H1 (cell line): ENCODE measurements at regions not wholly inside any gene's neighbourhood (a gene's known extent, or its start where the extent isn't known, plus 50 kb on each side); places are given as distances from the start of the nearest gene placed in this dataset.

Source experiments
- CTCF ChIA-PET: fragments of 300-600 bp; sonication (Branson Sonifier 250); formaldehyde crosslinking; loops from one replicate; lab custom pipeline; 2021; ENCODE audit not compliant: partially characterized antibody; lab: Charles Lee
- POLR2A ChIA-PET: fragments of 300-600 bp; sonication (Branson Sonifier 250); formaldehyde crosslinking; loops from one replicate; lab custom pipeline; 2021; ENCODE audit warnings: inconsistent platforms; ENCODE audit not compliant: partially characterized antibody; lab: Charles Lee
- DNase-seq, 2 experiments: peaks; one replicate each; pipeline versions ENCODE4 v3.0.0 to v3.0.0-alpha.2; 2010 to 2022; ENCODE audit warnings: low spot score in 2 of 2, low read depth in 1 of 2, mixed read lengths in 1 of 2
- FAIRE-seq: peaks from 2 replicates; lab custom pipeline; 2011; peaks lifted over from hg19 to GRCh38; lab: Jason Lieb, UNC
- H2AFZ ChIP-seq: 2 replicates; pipeline ENCODE4 v1.8.1; 2012; ENCODE audit warnings: low read length, inconsistent platforms
- H2AK5ac ChIP-seq: 2 replicates; pipeline ENCODE4 v1.6.1; 2013; ENCODE audit warnings: low read depth, low read length
- H2BK120ac ChIP-seq: replicated peaks from 2 replicates; pipeline ENCODE3; 2013; ENCODE audit warnings: low read depth, low read length, inconsistent platforms
- H2BK12ac ChIP-seq: 2 replicates; pipeline ENCODE4 v1.6.1; 2013; ENCODE audit warnings: low read depth, low read length
- H2BK15ac ChIP-seq: 2 replicates; pipeline ENCODE4 v1.6.1; 2013; ENCODE audit warnings: low read length
- H2BK20ac ChIP-seq: 2 replicates; pipeline ENCODE4 v1.6.1; 2013; ENCODE audit warnings: low read length
- H2BK5ac ChIP-seq: 2 replicates; pipeline ENCODE4 v1.6.1; 2013; ENCODE audit warnings: low read depth, low read length
- H3K14ac ChIP-seq: 2 replicates; pipeline ENCODE4 v1.6.1; 2013; ENCODE audit warnings: inconsistent platforms; ENCODE audit not compliant: insufficient read length
- H3K18ac ChIP-seq: 2 replicates; pipeline ENCODE4 v1.6.1; 2013; ENCODE audit warnings: low read length; ENCODE audit errors: extremely low read depth
- H3K23ac ChIP-seq: 2 replicates; pipeline ENCODE4 v1.6.1; 2013; ENCODE audit warnings: inconsistent platforms; ENCODE audit not compliant: insufficient read length
- H3K23me2 ChIP-seq: 2 replicates; pipeline ENCODE4 v1.6.1; 2013; ENCODE audit warnings: low read depth, low read length
- H3K27ac ChIP-seq: 2 replicates; pipeline ENCODE4 v1.6.1; 2011; ENCODE audit warnings: low read depth, low read length, inconsistent platforms
- H3K27me3 ChIP-seq, 4 experiments: replicated peaks in 1 of 4; 1 replicate in 1 of 4; 2 replicates in 3 of 4; pipeline versions ENCODE4 v1.6.1 to v1.8.1; 2011 to 2013; ENCODE audit warnings: low read length in 3 of 4, mild to moderate bottlenecking in 3 of 4, inconsistent platforms in 2 of 4, mixed read lengths in 2 of 4, moderate library complexity in 1 of 4; ENCODE audit not compliant: control insufficient read depth in 3 of 4, insufficient read depth in 3 of 4; ENCODE audit errors: extremely low read depth in 1 of 4
- H3K36me3 ChIP-seq, 4 experiments: 2 replicates each; pipeline versions ENCODE4 v1.6.1 to v1.8.1; 2011 to 2013; ENCODE audit warnings: mild to moderate bottlenecking in 4 of 4, low read length in 3 of 4, moderate library complexity in 2 of 4, control low read depth in 1 of 4, inconsistent platforms in 1 of 4; ENCODE audit not compliant: insufficient read depth in 4 of 4, control insufficient read depth in 2 of 4
- H3K4ac ChIP-seq: replicated peaks from 2 replicates; pipeline ENCODE3; 2013; ENCODE audit warnings: low read length, low read depth, mixed read lengths, inconsistent platforms; ENCODE audit not compliant: insufficient read length
- H3K4me1 ChIP-seq, 4 experiments: replicated peaks in 1 of 4; 1 replicate in 1 of 4; 2 replicates in 3 of 4; pipeline versions ENCODE4 v1.6.1 to v1.8.1; 2011 to 2013; ENCODE audit warnings: low read length in 3 of 4, inconsistent platforms in 2 of 4, mixed read lengths in 1 of 4; ENCODE audit not compliant: insufficient read depth in 4 of 4, control insufficient read depth in 3 of 4
- H3K4me2 ChIP-seq, 2 experiments: 2 replicates each; pipeline versions ENCODE4 v1.6.1 to v1.8.1; 2011 to 2013; ENCODE audit warnings: low read depth in 2 of 2, low read length in 2 of 2, control low read depth in 1 of 2, inconsistent platforms in 1 of 2, mild to moderate bottlenecking in 1 of 2; ENCODE audit not compliant: insufficient read depth in 1 of 2
- H3K4me3 ChIP-seq, 4 experiments: fragments of 200-600, 300-600 bp in 1 of 4; sonication (generic), shearing (Covaris generic), sonication (Bioruptor Twin) in 1 of 4; 2 replicates each; pipeline versions ENCODE4 v1.5.1 to v1.8.1; 2011 to 2016; ENCODE audit warnings: low read length in 4 of 4, low read depth in 3 of 4, control low read depth in 2 of 4, inconsistent platforms in 2 of 4, mild to moderate bottlenecking in 2 of 4, mixed read lengths in 1 of 4, moderate library complexity in 1 of 4; ENCODE audit not compliant: insufficient read depth in 2 of 4; ENCODE audit errors: extremely low read depth in 1 of 4
- H3K56ac ChIP-seq: replicated peaks from 2 replicates; pipeline ENCODE3; 2013; ENCODE audit warnings: low read depth, mild to moderate bottlenecking, mixed read lengths, low read length, inconsistent platforms; ENCODE audit not compliant: insufficient read length
- H3K79me1 ChIP-seq: 2 replicates; pipeline ENCODE4 v1.6.1; 2013; ENCODE audit warnings: low read depth, low read length, control low read depth
- H3K79me2 ChIP-seq, 2 experiments: 2 replicates each; pipeline versions ENCODE4 v1.6.1 to v1.8.1; 2012 to 2013; ENCODE audit warnings: low read length in 2 of 2, mild to moderate bottlenecking in 2 of 2, inconsistent platforms in 1 of 2; ENCODE audit not compliant: insufficient read depth in 2 of 2, control insufficient read depth in 1 of 2
- H3K9ac ChIP-seq, 4 experiments: replicated peaks in 1 of 4; 1 replicate in 1 of 4; 2 replicates in 3 of 4; pipeline versions ENCODE4 v1.6.1 to v1.8.1; 2011 to 2013; ENCODE audit warnings: low read depth in 3 of 4, low read length in 3 of 4, control low read depth in 2 of 4, mild to moderate bottlenecking in 2 of 4, moderate library complexity in 2 of 4, inconsistent platforms in 1 of 4; ENCODE audit errors: extremely low read depth in 1 of 4
- H3K9me3 ChIP-seq, 2 experiments: 2 replicates each; pipeline versions ENCODE4 v1.6.1 to v1.8.1; 2012 to 2013; ENCODE audit warnings: mild to moderate bottlenecking in 2 of 2, moderate library complexity in 2 of 2, control low read depth in 1 of 2, inconsistent platforms in 1 of 2, low read depth in 1 of 2, low read length in 1 of 2, mixed read lengths in 1 of 2; ENCODE audit not compliant: insufficient read depth in 2 of 2
- H4K20me1 ChIP-seq, 2 experiments: replicated peaks in 1 of 2; 2 replicates each; pipeline versions ENCODE3 to v1.8.1; 2011 to 2013; ENCODE audit warnings: inconsistent platforms in 2 of 2, low read length in 2 of 2, mild to moderate bottlenecking in 1 of 2; ENCODE audit not compliant: insufficient read depth in 2 of 2, control insufficient read depth in 1 of 2
- H4K5ac ChIP-seq: 2 replicates; pipeline ENCODE4 v1.6.1; 2013; ENCODE audit warnings: low read length, low read depth, mixed read lengths, inconsistent platforms; ENCODE audit not compliant: insufficient read length
- H4K8ac ChIP-seq: 2 replicates; pipeline ENCODE4 v1.8.0; 2013; ENCODE audit warnings: mild to moderate bottlenecking, moderate library complexity, low read length, inconsistent platforms; ENCODE audit not compliant: insufficient read depth; ENCODE audit errors: extremely low read depth
- H4K91ac ChIP-seq: replicated peaks from 2 replicates; pipeline ENCODE3; 2013; ENCODE audit warnings: low read length, mixed read lengths, inconsistent platforms; ENCODE audit not compliant: insufficient read length
- BCL11A ChIP-seq, 2 experiments: IDR thresholded peaks; one replicate each; pipeline ENCODE4 v1.6.1; 2011; ENCODE audit warnings: low read depth in 2 of 2, low read length in 2 of 2, mild to moderate bottlenecking in 2 of 2
- GTF2F1 ChIP-seq: IDR thresholded peaks from 2 replicates; pipeline ENCODE4 v1.6.1; 2012; ENCODE audit warnings: low read depth, low read length, improper control_type of control experiment, borderline replicate concordance
- KDM1A ChIP-seq: fragments of 200-600, 300-600 bp; sonication (generic); IDR thresholded peaks from 2 replicates; pipeline ENCODE4 v1.7.1; 2016; ENCODE audit warnings: mild to moderate bottlenecking, low read length, borderline replicate concordance
- KDM4A ChIP-seq: IDR thresholded peaks from one replicate; pipeline ENCODE4 v1.7.1; 2012; ENCODE audit warnings: low read depth, mild to moderate bottlenecking, moderate library complexity, low read length, inconsistent platforms; ENCODE audit not compliant: severe bottlenecking
- RXRA ChIP-seq: IDR thresholded peaks from 2 replicates; pipeline ENCODE4 v1.6.1; 2011; ENCODE audit warnings: low read depth, mild to moderate bottlenecking, low read length, moderate library complexity; ENCODE audit not compliant: insufficient read depth
- SAP30 ChIP-seq: fragments of 300-600 bp; sonication (generic); IDR thresholded peaks from 2 replicates; pipeline ENCODE4 v1.7.1; 2012; ENCODE audit warnings: low read length, moderate library complexity, mild to moderate bottlenecking, inconsistent platforms; ENCODE audit not compliant: insufficient read depth, insufficient replicate concordance
- SIX5 ChIP-seq: IDR thresholded peaks from 2 replicates; pipeline ENCODE4 v1.6.1; 2011; ENCODE audit warnings: mild to moderate bottlenecking, low read depth, low read length
- SP1 ChIP-seq: IDR thresholded peaks from 2 replicates; pipeline ENCODE4 v1.6.1; 2011; ENCODE audit warnings: low read depth, low read length
- SP2 ChIP-seq: IDR thresholded peaks from 2 replicates; pipeline ENCODE4 v1.6.1; 2012; ENCODE audit warnings: mild to moderate bottlenecking, low read length, inconsistent platforms
- SUZ12 ChIP-seq: fragments of 200-600 bp; sonication (generic); IDR thresholded peaks from 2 replicates; pipeline ENCODE4 v1.6.1; 2012; ENCODE audit warnings: mild to moderate bottlenecking, inconsistent platforms, low read length, moderate library complexity, mixed read lengths
- TBP ChIP-seq: IDR thresholded peaks from 2 replicates; pipeline ENCODE4 v1.6.1; 2011; ENCODE audit warnings: low read depth, low read length, improper control_type of control experiment
- WGBS, 2 experiments: shearing (Covaris generic) in 1 of 2; methylation state at CpG; one replicate each; pipeline versions ENCODE4 v1.1.6 to v1.1.7; 2013 to 2015; ENCODE audit warnings: low lambda C conversion rate in 2 of 2, mixed read lengths in 2 of 2, inconsistent platforms in 1 of 2, low coverage in 1 of 2, missing lambda C conversion rate in 1 of 2; ENCODE audit not compliant: insufficient replicate concordance in 2 of 2, insufficient coverage in 1 of 2, insufficient read length in 1 of 2; ENCODE audit errors: extremely low coverage in 1 of 2, missing lambda C conversion rate in 1 of 2; 5-methylcytosine and 5-hydroxymethylcytosine counted together
- TF ChIP-seq, protein P1 (sequence below): IDR thresholded peaks from 2 replicates; pipeline ENCODE4 v1.6.1; 2012; ENCODE audit warnings: low read length, inconsistent platforms
- TF ChIP-seq, protein P2 (sequence below): IDR thresholded peaks from 2 replicates; pipeline ENCODE4 v1.6.1; 2011; ENCODE audit warnings: low read depth, mild to moderate bottlenecking, low read length; ENCODE audit not compliant: insufficient read depth

DNA sequence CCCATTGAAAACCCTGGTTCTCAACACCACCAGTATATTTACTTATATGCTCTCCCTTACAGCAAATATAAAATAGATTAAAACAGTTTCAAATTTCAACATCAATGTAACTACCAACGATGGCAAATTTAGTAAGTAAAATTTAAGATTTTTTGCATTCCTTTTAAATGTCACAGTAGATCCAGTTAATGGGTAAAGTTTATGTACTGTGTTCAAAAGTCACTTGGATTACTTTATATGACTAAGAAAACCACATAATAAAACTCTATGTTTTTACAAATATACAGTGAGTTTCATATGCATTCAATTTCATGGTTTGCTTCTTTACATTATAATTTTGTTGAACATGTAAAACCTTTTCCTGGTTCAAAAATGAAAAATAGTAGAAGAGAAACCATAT is 364.6 kb downstream of the AASDHPPT start:
- POLR2A ChIA-PET: no interaction called here
- Histone ChIP-seq H3K56ac (no peak overlapping the region), H3K4me2 (no peak overlapping the region), H4K8ac (no peak overlapping the region), H2BK120ac (no peak overlapping the region), H2BK15ac (no peak overlapping the region), H3K14ac (no peak overlapping the region), H3K18ac (no peak overlapping the region), H3K4ac (no peak overlapping the region), H3K4me1 (no peaks in the 10 kb centered on the region), H2AK5ac (no peak overlapping the region), H4K20me1 (no peaks in the 10 kb centered on the region), H3K9me3 (no peaks in the 10 kb centered on the region), H2BK5ac (no peak overlapping the region), H3K23ac (no peak overlapping the region), H3K4me3 (no peak overlapping the region), H2BK12ac (no peak overlapping the region), H3K9ac (no peak overlapping the region), H3K23me2 (no peaks in the 10 kb centered on the region), H3K79me2 (no peaks in the 10 kb centered on the region), H3K27ac (no peak overlapping the region), H3K27me3 (no peaks in the 10 kb centered on the region), H3K36me3 (no peaks in the 10 kb centered on the region), H3K79me1 (no peaks in the 10 kb centered on the region), H4K5ac (no peak overlapping the region), H4K91ac (no peak overlapping the region), H2AFZ (no peak overlapping the region), H2BK20ac (no peak overlapping the region)
- WGBS, 2 experiments: 93% methylated on average over 1 of the region's 1 CpG; no CpG with 5 or more reads in 1 of the 2 experiments
- no peak for FAIRE-seq
- no peak for DNase-seq
- CTCF ChIA-PET: no interaction called here
- TF ChIP-seq SP2 (no peak), RXRA (no peak), KDM4A (no peak), KDM1A (no peak), GTF2F1 (no peak), TBP (no peak), SP1 (no peak), SIX5 (no peak), BCL11A (IDR thresholded peaks at IDR 0.05; ENCODE audit: low read depth in 2 of 2, low read length in 2 of 2) (no peak), SUZ12 (no peak), SAP30 (no peak)
- TF ChIP-seq, protein P1, sequence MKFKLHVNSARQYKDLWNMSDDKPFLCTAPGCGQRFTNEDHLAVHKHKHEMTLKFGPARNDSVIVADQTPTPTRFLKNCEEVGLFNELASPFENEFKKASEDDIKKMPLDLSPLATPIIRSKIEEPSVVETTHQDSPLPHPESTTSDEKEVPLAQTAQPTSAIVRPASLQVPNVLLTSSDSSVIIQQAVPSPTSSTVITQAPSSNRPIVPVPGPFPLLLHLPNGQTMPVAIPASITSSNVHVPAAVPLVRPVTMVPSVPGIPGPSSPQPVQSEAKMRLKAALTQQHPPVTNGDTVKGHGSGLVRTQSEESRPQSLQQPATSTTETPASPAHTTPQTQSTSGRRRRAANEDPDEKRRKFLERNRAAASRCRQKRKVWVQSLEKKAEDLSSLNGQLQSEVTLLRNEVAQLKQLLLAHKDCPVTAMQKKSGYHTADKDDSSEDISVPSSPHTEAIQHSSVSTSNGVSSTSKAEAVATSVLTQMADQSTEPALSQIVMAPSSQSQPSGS: no peak
- TF ChIP-seq, protein P2, sequence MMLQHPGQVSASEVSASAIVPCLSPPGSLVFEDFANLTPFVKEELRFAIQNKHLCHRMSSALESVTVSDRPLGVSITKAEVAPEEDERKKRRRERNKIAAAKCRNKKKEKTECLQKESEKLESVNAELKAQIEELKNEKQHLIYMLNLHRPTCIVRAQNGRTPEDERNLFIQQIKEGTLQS: no peak
